ENCODE measurements at regions not wholly inside any gene's neighbourhood (a gene's known extent, or its start where the extent isn't known, plus 50 kb on each side); places are given as distances from the start of the nearest gene placed in this dataset.

- H3K36me3 ChIP-seq: no peaks in the 10 kb centered on the region
- H3K9me3 ChIP-seq (ENCODE audit: low read depth): no peaks in the 10 kb centered on the region
- no peaks in the 10 kb centered on the region for H3K27me3 ChIP-seq
- TF ChIP-seq, protein P1, sequence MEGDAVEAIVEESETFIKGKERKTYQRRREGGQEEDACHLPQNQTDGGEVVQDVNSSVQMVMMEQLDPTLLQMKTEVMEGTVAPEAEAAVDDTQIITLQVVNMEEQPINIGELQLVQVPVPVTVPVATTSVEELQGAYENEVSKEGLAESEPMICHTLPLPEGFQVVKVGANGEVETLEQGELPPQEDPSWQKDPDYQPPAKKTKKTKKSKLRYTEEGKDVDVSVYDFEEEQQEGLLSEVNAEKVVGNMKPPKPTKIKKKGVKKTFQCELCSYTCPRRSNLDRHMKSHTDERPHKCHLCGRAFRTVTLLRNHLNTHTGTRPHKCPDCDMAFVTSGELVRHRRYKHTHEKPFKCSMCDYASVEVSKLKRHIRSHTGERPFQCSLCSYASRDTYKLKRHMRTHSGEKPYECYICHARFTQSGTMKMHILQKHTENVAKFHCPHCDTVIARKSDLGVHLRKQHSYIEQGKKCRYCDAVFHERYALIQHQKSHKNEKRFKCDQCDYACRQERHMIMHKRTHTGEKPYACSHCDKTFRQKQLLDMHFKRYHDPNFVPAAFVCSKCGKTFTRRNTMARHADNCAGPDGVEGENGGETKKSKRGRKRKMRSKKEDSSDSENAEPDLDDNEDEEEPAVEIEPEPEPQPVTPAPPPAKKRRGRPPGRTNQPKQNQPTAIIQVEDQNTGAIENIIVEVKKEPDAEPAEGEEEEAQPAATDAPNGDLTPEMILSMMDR (IDR thresholded peaks at IDR 0.05; ENCODE audit: low read depth, low read length): no peak
- H3K4me3 ChIP-seq: no peak overlapping the region
- H3K27ac ChIP-seq: no peak overlapping the region
- DNase-seq (ENCODE audit: low read depth in 1 of 2, low spot score in 1 of 2): no peak
- peaks cover 3% of the 10 kb centered on the region for H3K4me1 ChIP-seq (ENCODE audit: low read depth)
These were observed 95.8 kb upstream of the STXBP5 start for GRCh38 chr6:147108259-147108910.

- DNase-seq (ENCODE audit: low read depth in 1 of 2, low spot score in 1 of 2): no peak
- TF ChIP-seq, protein P1 (IDR thresholded peaks at IDR 0.05; ENCODE audit: low read depth, low read length): no peak
- H3K27me3 ChIP-seq: no peaks in the 10 kb centered on the region
- no peak overlapping the region for H3K4me3 ChIP-seq
- no peaks in the 10 kb centered on the region for H3K36me3 ChIP-seq
- H3K27ac ChIP-seq: no peak overlapping the region
- H3K4me1 ChIP-seq (ENCODE audit: low read depth): peaks cover 3% of the 10 kb centered on the region
- H3K9me3 ChIP-seq (ENCODE audit: low read depth): no peaks in the 10 kb centered on the region
These were observed 94.5 kb upstream of the STXBP5 start for GRCh38 chr6:147109707-147110106.

- H3K27ac ChIP-seq: no peak overlapping the region
- TF ChIP-seq, protein P1 (IDR thresholded peaks at IDR 0.05; ENCODE audit: low read depth, low read length): no peak
- H3K27me3 ChIP-seq: no peaks in the 10 kb centered on the region
- no peak overlapping the region for H3K4me3 ChIP-seq
- no peaks in the 10 kb centered on the region for H3K36me3 ChIP-seq
- peaks cover 3% of the 10 kb centered on the region for H3K4me1 ChIP-seq (ENCODE audit: low read depth)
- no peaks in the 10 kb centered on the region for H3K9me3 ChIP-seq (ENCODE audit: low read depth)
- no peak for DNase-seq (ENCODE audit: low read depth in 1 of 2, low spot score in 1 of 2)
These were observed 88.2 kb upstream of the STXBP5 start for GRCh38 chr6:147116056-147116455.

DNA sequence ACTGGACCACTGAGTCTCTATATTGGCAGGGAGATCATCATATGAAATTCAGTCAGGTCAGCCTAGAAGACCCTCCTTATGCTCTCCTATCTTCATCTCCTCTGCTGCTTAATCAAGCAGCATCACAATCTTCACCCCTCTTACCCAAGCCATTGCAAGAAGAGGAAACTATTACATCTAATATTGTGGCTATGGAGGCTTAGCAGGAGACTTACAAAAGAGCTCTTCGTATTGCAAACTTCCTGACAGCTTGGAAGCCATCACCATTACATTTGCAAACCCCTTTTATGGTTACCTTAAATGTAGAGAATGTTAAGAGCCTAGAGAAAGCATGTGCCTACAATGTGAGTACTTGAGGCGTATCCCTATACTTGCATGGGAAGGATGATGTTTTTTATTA, 87.2 kb upstream of the STXBP5 start:
- H3K36me3 ChIP-seq: no peaks in the 10 kb centered on the region
- DNase-seq (ENCODE audit: low read depth in 1 of 2, low spot score in 1 of 2): no peak
- no peaks in the 10 kb centered on the region for H3K27me3 ChIP-seq
- TF ChIP-seq, protein P1 (IDR thresholded peaks at IDR 0.05; ENCODE audit: low read depth, low read length): no peak
- H3K27ac ChIP-seq: no peak overlapping the region
- no peaks in the 10 kb centered on the region for H3K9me3 ChIP-seq (ENCODE audit: low read depth)
- H3K4me3 ChIP-seq: no peak overlapping the region
- H3K4me1 ChIP-seq (ENCODE audit: low read depth): peaks cover 3% of the 10 kb centered on the region

- TF ChIP-seq, protein P1 (IDR thresholded peaks at IDR 0.05; ENCODE audit: low read depth, low read length): no peak
- DNase-seq (ENCODE audit: low read depth in 1 of 2, low spot score in 1 of 2): peak in 1 of 2 donors; percentile 63
- Histone ChIP-seq H3K27ac (no peak overlapping the region), H3K36me3 (no peaks in the 10 kb centered on the region), H3K9me3 (ENCODE audit: low read depth) (no peaks in the 10 kb centered on the region), H3K4me3 (no peak overlapping the region), H3K4me1 (ENCODE audit: low read depth) (peaks cover 1% of the 10 kb centered on the region), H3K27me3 (no peaks in the 10 kb centered on the region)
These were observed 86.6 kb upstream of the STXBP5 start for GRCh38 chr6:147117580-147117979.

All from cardiac muscle cell (in vitro differentiated cells and primary cell).